Heart left ventricle (tissue), 16 donors: ENCODE measurements at regions not wholly inside any gene's neighbourhood (a gene's known extent, or its start where the extent isn't known, plus 50 kb on each side); places are given as distances from the start of the nearest gene placed in this dataset.

ENCODE experiments used
- ATAC-seq, 4 donors: fragments of 200-7000 bp; cut with Tn5 transposase; one replicate each; pipeline ENCODE4 v1.9.1; 2020 to 2022; ENCODE audit warnings: moderate library complexity in 4 of 4, mild to moderate bottlenecking in 3 of 4, moderate number of reproducible peaks in 1 of 4
- DNase-seq, 5 donors: peaks; one replicate each; pipeline ENCODE4 v3.0.0-alpha.2; 2020
- H3K27ac ChIP-seq, 12 donors: fragments of 200-600 bp; sonication (generic) in 4 of 12; one replicate each; pipeline versions ENCODE4 v1.5.0 to v1.8.0; 2016 to 2022; ENCODE audit warnings: mild to moderate bottlenecking in 2 of 12
- H3K27me3 ChIP-seq, 9 donors: fragments of 200-600 bp; sonication (generic) in 2 of 9; one replicate each; pipeline versions ENCODE4 v1.5.1 to v1.8.0; 2016 to 2022; ENCODE audit warnings: mild to moderate bottlenecking in 3 of 9
- H3K36me3 ChIP-seq, 9 donors: fragments of 200-600 bp; sonication (generic) in 2 of 9; one replicate each; pipeline versions ENCODE4 v1.5.0 to v1.8.0; 2018 to 2022; ENCODE audit warnings: mild to moderate bottlenecking in 2 of 9
- H3K4me1 ChIP-seq, 12 donors: fragments of 200-600 bp; sonication (generic) in 4 of 12; one replicate each; pipeline versions ENCODE4 v1.5.0 to v1.8.0; 2016 to 2022; ENCODE audit warnings: mild to moderate bottlenecking in 3 of 12
- H3K4me3 ChIP-seq, 12 donors: fragments of 200-600 bp; sonication (generic) in 4 of 12; one replicate each; pipeline versions ENCODE4 v1.5.0 to v1.8.0; 2017 to 2022; ENCODE audit warnings: mild to moderate bottlenecking in 9 of 12, moderate library complexity in 4 of 12
- H3K9me3 ChIP-seq, 12 donors: fragments of 200-600 bp; sonication (generic) in 4 of 12; one replicate each; pipeline versions ENCODE4 v1.5.0 to v1.8.0; 2016 to 2022; ENCODE audit warnings: mild to moderate bottlenecking in 1 of 12
- CTCF ChIP-seq, 12 donors: fragments of 200-600 bp; sonication (generic) in 4 of 12; IDR thresholded peaks; one replicate each; pipeline versions ENCODE4 v1.5.0 to v1.8.0; 2018 to 2022; ENCODE audit warnings: antibody characterized with exemption in 12 of 12, mild to moderate bottlenecking in 5 of 12
- POLR2A ChIP-seq, 2 donors: fragments of 450-650 bp; IDR thresholded peaks; one replicate each; pipeline ENCODE4 v1.6.1; 2017; ENCODE audit warnings: antibody characterized with exemption in 2 of 2, mild to moderate bottlenecking in 2 of 2, moderate library complexity in 2 of 2
- WGBS, 4 donors: extraction: QIAGEN DNeasy Blood & Tissue Kit in 2 of 4; methylation state at CpG; one replicate each; pipeline versions ENCODE4 v1.1.5 to v1.1.7; 2013 to 2018; 5-methylcytosine and 5-hydroxymethylcytosine counted together
- intact Hi-C, 10 donors: fragments of 100-400 bp; cut with DNase I; formaldehyde crosslinking; loops; one replicate each; pipeline versions ENCODE4 v1.11.1 to v1.14.2; 2022
- donor health status: ischemic (EF 13 %, LVEDD 7.1; RV severe dilation, severe dysfunction).
- donor health status: healthy with polysubstance abuse.
- donor health status: DM: no; HTN: yes; CAD: no.
- donor health status: DM: no; HTN: no; CAD: no.
- donor health status: ischemic (EF 25% LVEDD 6.9; RV normal size, moderate dysfunction).
- donor health status: ischemic (EF 25% LVEDD 5.7; RV mildly dilated, moderate dysfunction).
- donor health status: healthy.
- donor health status: DM: yes; HTN: yes; CAD: no.
- donor health status: ischemic (EF 35%, LVEDD 5.7; RV mildly dilated, moderate dysfunction).
- donor health status: nonischemic (EF 11% LVEDD 7.7; RV severe dilation, severe dysfunction).
- donor health status: DM: yes; HTN: yes; CAD: no.
- donor health status: PGD.
- donor health status: ischemic (EF 29% LVEDD 5.4; RV normal size, mild dysfunction).
- donor health status: nonischemic (EF 23%, LVEDD 6.1; RV moderate dilation, normal function).

- Histone ChIP-seq H3K4me1 (peaks cover 0 to 5% (median 0%) of the 10 kb centered on the region in 12 donors), H3K27me3 (peaks cover 0 to 62% (median 13%) of the 10 kb centered on the region in 9 donors), H3K4me3 (no peak overlapping the region), H3K9me3 (no peaks in the 10 kb centered on the region), H3K27ac (no peak overlapping the region), H3K36me3 (no peaks in the 10 kb centered on the region)
- intact Hi-C loops, result no loop called here
- ATAC-seq (no peak), DNase-seq (no peak)
- WGBS, 4 donors, result 23 to 29% (median 25%) methylated on average over 9 of the region's 9 CpGs
- TF ChIP-seq POLR2A (IDR thresholded peaks at IDR 0.05) (no peak), CTCF (IDR thresholded peaks at IDR 0.05) (no peak)
Measured at GRCh38 chr22:27065279-27065678, 407.9 kb downstream of the MIAT start.

GRCh38 chr22:27066856-27067255, 409.5 kb downstream of the MIAT start:
- peaks cover 0 to 5% (median 0%) of the 10 kb centered on the region in 12 donors for H3K4me1 ChIP-seq
- ATAC-seq (no peak), DNase-seq (no peak)
- WGBS, 4 donors, result 68 to 75% (median 73%) methylated on average over 12 of the region's 12 CpGs
- H3K4me3 ChIP-seq, result no peak overlapping the region
- no peak overlapping the region for H3K27ac ChIP-seq
- H3K9me3 ChIP-seq, result no peaks in the 10 kb centered on the region
- TF ChIP-seq POLR2A (IDR thresholded peaks at IDR 0.05), result no peak
- no peak for TF ChIP-seq CTCF (IDR thresholded peaks at IDR 0.05)
- H3K27me3 ChIP-seq, result peaks cover 0 to 53% (median 11%) of the 10 kb centered on the region in 9 donors
- intact Hi-C loops, result no loop called here
- no peaks in the 10 kb centered on the region for H3K36me3 ChIP-seq

- Histone ChIP-seq H3K4me3 (no peak overlapping the region), H3K9me3 (no peaks in the 10 kb centered on the region), H3K4me1 (peaks cover 0 to 5% (median 0%) of the 10 kb centered on the region in 12 donors), H3K27me3 (peaks cover 0 to 44% (median 13%) of the 10 kb centered on the region in 9 donors), H3K36me3 (no peaks in the 10 kb centered on the region), H3K27ac (no peak overlapping the region)
- ATAC-seq, result no peak
- DNase-seq, result no peak
- no peak for TF ChIP-seq CTCF (IDR thresholded peaks at IDR 0.05)
- TF ChIP-seq POLR2A (IDR thresholded peaks at IDR 0.05), result no peak
- intact Hi-C loops, result no loop called here
Measured at GRCh38 chr22:27068121-27068520, 410.7 kb downstream of the MIAT start.

GRCh38 chr22:27070594-27070993, 413.2 kb downstream of the MIAT start:
- WGBS, 4 donors, result 54 to 70% (median 61%) methylated on average over 8 of the region's 8 CpGs
- H3K27me3 ChIP-seq, result peaks cover 0 to 47% (median 12%) of the 10 kb centered on the region in 9 donors
- TF ChIP-seq POLR2A (IDR thresholded peaks at IDR 0.05) (no peak), CTCF (IDR thresholded peaks at IDR 0.05) (no peak)
- no peaks in the 10 kb centered on the region for H3K9me3 ChIP-seq
- no peaks in the 10 kb centered on the region for H3K36me3 ChIP-seq
- no peak overlapping the region for H3K27ac ChIP-seq
- intact Hi-C loops, result no loop called here
- H3K4me3 ChIP-seq, result no peak overlapping the region
- DNase-seq (no peak), ATAC-seq (no peak)
- H3K4me1 ChIP-seq, result no peaks in the 10 kb centered on the region
